GM18502 (cell line): ENCODE measurements at regions not wholly inside any gene's neighbourhood (a gene's known extent, or its start where the extent isn't known, plus 50 kb on each side); places are given as distances from the start of the nearest gene placed in this dataset.

ENCODE experiments used
- ATAC-seq: cut with Tn5 transposase; IDR thresholded peaks from one replicate; pipeline ENCODE4 v1.9.1; 2021; ENCODE audit warnings: mild to moderate bottlenecking; ENCODE audit not compliant: unreplicated experiment, poor library complexity

- peak; percentile 55 for ATAC-seq
These were observed 208.7 kb upstream of the PHYHIPL start for GRCh38 chr10:58967551-58968388.

- ATAC-seq: no peak
These were observed 208.1 kb upstream of the PHYHIPL start for GRCh38 chr10:58968389-58968755.

GRCh38 chr10:58969576-58969975, 206.9 kb upstream of the PHYHIPL start:
- no peak for ATAC-seq

- no peak for ATAC-seq
These were observed 206.1 kb upstream of the PHYHIPL start for GRCh38 chr10:58970160-58970915.

GRCh38 chr10:58971211-58971610, 205.2 kb upstream of the PHYHIPL start:
- no peak for ATAC-seq

- no peak for ATAC-seq
These were observed 204.5 kb upstream of the PHYHIPL start for GRCh38 chr10:58971796-58972491.

- no peak for ATAC-seq
These were observed 203.7 kb upstream of the PHYHIPL start for GRCh38 chr10:58972576-58973234.

GRCh38 chr10:58973235-58973595, 203.2 kb upstream of the PHYHIPL start:
- no peak for ATAC-seq

GRCh38 chr10:58976254-58976653, 200.2 kb upstream of the PHYHIPL start:
- no peak for ATAC-seq

- ATAC-seq: no peak
These were observed 196.7 kb upstream of the PHYHIPL start for GRCh38 chr10:58979711-58980110.

- no peak for ATAC-seq
These were observed 195.5 kb upstream of the PHYHIPL start for GRCh38 chr10:58980826-58981415.

- ATAC-seq: no peak
These were observed 194.6 kb upstream of the PHYHIPL start for GRCh38 chr10:58981846-58982245.

GRCh38 chr10:58982470-58983239, 193.8 kb upstream of the PHYHIPL start:
- ATAC-seq: no peak

- no peak for ATAC-seq
These were observed 191.2 kb upstream of the PHYHIPL start for GRCh38 chr10:58985216-58985615.

GRCh38 chr10:58989486-58990039, 186.9 kb upstream of the PHYHIPL start:
- no peak for ATAC-seq

GRCh38 chr10:58990693-58991092, 185.8 kb upstream of the PHYHIPL start:
- no peak for ATAC-seq

GRCh38 chr10:58991856-58992255, 184.6 kb upstream of the PHYHIPL start:
- no peak for ATAC-seq

- no peak for ATAC-seq
These were observed 183.5 kb upstream of the PHYHIPL start for GRCh38 chr10:58992830-58993460.
